HG02840 (cell line): ENCODE measurements at regions not wholly inside any gene's neighbourhood (a gene's known extent, or its start where the extent isn't known, plus 50 kb on each side); places are given as distances from the start of the nearest gene placed in this dataset.

Source experiments
- ATAC-seq: cut with Tn5 transposase; IDR thresholded peaks from one replicate; pipeline ENCODE4 v1.9.1; 2021; ENCODE audit warnings: mild to moderate bottlenecking, moderate library complexity, moderate number of reproducible peaks; ENCODE audit not compliant: unreplicated experiment, low FRiP score

DNA sequence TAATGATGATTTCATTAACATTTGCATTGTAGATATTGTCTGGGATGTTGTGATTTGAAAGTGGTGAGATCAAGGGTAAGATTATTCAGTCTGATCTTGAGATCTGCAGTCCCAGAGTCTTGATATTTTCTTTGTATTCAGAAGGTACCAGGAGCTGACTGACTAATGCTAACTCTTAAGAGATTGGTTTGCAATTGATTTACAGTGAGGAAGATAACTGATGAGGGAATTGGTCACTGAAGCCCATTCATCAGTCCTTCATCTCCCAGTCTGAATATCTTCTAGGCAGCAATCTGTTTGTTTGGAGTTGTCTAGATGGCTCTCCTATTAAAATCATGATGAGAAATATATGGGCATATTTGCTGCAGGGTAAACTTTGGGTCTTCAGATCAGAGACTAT is 473.7 kb downstream of the ARL4A start:
- no peak for ATAC-seq

GRCh38 chr7:13165854-13166253 is 478.4 kb downstream of the ARL4A start:
- no peak for ATAC-seq

- no peak for ATAC-seq
Observed at GRCh38 chr7:13166801-13167200, 479.4 kb downstream of the ARL4A start.

DNA sequence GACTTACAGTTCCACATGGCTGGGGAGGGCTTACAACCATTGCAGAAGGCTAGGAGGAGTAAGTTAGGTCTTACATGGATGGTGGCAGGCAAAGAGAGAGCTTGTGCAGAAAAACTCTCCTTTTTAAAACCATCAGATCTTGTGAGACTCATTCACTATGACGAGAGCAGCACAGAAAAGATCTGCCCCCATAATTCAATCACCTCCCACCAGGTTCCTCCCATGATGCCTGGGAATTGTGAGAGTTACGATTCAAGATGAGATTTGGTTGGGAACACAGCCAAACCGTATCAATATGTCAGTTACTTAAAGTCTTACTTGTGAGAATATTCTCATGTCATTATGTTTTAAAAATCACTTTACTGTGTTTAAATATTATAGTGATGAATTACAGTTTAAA is 481.9 kb downstream of the ARL4A start:
- no peak for ATAC-seq

DNA sequence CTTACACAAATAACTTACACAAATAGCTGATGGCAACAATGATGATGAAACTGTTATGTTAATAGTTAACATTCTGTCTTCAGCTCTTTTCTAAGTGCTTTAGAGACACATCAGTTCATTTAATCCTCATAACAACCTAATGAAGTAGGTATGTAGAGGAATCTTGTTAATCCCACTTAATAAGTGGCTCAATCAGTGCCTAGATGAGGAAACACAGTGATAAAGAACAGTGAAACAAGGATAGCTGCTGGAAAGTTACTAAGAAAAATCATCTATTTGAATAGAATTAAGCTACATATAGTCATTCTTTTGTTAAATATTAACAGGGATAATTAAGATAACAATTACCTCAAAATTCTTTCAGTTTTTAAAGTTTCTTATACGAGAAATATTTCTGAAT is 487.6 kb downstream of the ARL4A start:
- no peak for ATAC-seq

GRCh38 chr7:13179011-13179582 is 491.7 kb downstream of the ARL4A start:
- ATAC-seq: no peak

- no peak for ATAC-seq
Observed at GRCh38 chr7:13179775-13180523, 492.5 kb downstream of the ARL4A start.

DNA sequence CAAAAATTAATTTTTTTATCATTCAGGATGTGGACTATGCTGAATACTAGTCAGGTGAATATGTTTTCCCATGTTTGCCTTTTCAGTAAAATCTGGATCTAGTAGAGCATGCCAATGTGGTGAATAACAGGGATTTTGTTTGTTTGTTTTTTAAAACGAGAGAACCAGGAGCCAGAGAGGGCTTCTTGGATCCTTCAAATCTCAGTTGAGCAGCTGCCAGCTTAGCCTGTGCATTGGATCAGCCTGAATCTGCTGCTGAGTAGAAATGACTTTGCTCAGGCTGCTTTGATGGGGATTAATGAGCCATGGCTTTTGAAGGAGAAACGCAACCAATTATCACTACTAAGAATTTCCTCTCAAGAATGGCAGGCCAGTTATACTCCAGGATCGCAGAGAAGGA is 493.8 kb downstream of the ARL4A start:
- ATAC-seq: no peak

- ATAC-seq: no peak
Observed at GRCh38 chr7:13185139-13185538, 497.7 kb downstream of the ARL4A start.

GRCh38 chr7:13188236-13188805 is 500.9 kb downstream of the ARL4A start:
- ATAC-seq: no peak

GRCh38 chr7:13188922-13189321 is 501.5 kb downstream of the ARL4A start:
- no peak for ATAC-seq

DNA sequence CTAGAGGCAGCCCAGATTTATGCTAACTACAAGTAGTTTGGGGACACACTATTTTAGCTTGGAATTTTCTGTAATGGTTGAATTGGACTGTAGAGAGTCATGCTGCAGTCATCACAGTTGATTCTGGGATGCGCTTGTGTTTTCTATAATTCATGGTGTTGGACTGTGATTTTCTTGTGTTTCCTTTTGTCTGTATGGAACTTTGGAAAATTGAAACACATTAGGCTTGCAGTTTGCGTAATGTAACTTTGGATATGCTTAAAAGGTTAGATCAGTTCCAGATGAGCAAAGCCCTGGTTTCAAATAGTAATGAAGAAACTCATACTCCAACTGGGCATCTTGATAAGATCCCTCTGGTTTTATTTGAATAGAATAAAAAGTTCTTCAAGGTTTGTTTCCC is 502.2 kb downstream of the ARL4A start:
- ATAC-seq: no peak

DNA sequence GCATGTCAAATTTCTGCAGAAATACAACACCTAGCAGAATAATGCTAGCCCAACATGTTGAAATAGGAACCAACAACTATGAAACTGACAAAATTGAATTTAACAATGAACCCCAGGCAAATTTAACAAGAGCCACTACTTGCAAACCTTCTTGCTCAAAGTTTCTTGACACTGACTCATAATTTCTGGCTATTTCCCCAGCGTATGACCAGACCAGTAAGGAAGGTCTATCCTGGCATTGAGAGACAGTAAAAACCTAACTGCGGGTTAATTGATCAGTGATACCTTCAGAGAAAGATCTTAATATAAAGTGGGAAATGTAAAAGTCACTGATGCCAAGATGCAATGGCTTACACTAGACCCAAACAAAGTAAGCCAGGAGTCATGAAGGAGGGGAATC is 510.1 kb downstream of the ARL4A start:
- ATAC-seq: no peak

GRCh38 chr7:13198036-13198435 is 510.6 kb downstream of the ARL4A start:
- ATAC-seq: no peak

GRCh38 chr7:13198727-13199126 is 511.3 kb downstream of the ARL4A start:
- no peak for ATAC-seq

DNA sequence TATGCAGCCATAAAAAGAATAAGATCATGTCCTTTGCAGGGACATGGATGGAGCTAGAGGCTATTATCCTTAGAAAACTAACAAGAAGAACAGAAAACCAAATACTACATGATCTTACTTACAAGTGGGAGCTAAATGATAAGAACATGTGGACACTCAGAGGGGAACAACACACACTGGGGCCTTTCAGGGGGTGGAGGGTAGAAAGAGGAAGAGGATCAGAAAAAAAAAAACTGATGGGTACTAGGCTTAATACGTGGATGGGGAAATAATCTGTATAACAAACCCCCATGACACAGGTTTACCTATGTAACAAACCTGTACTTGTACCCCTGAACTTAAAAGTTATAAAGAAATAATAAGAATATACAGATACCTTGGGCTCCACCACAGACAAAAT is 514.2 kb downstream of the ARL4A start:
- ATAC-seq: no peak

- ATAC-seq: no peak
Observed at GRCh38 chr7:13217768-13218167, 530.3 kb downstream of the ARL4A start.

- ATAC-seq: no peak
Observed at GRCh38 chr7:13225068-13225467, 537.6 kb downstream of the ARL4A start.

DNA sequence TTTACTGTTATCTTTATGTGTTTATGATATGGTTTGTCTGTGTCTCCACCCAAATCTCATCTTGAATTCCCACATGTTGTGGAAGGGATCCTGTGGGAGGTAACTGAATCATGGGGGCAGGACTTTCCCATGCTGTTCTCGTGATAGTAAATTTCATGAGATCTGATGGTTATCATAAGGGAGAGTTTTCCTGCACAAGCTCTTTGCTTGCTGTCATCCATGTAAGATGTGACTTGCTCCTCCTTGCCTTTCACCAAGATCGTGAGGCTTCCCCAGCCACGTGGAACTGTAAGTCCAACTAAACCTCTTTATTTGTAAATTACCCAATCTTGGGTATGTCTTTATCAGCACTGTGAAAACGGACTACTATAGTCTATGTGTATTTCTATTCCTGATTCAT is 539.0 kb downstream of the ARL4A start:
- ATAC-seq: no peak

GRCh38 chr7:13231216-13231615 is 543.8 kb downstream of the ARL4A start:
- ATAC-seq: no peak

DNA sequence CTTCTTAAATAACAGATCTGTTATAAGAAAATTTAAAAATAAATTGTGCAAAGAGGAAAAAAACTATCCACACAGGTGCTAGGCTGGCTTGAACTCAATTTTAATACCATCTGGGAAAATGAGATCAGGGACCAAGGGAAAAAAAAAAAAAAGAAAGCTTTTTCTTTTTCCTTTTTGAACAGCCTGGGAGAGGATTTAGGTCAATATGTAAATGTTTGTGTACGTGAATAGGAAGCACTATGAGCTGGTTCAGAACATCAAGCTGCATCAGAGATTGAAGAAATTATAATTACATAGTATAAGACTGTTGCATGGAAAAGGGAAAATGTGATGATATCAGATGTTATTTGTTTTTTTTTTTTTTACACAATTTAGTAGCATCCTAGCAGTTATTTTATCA is 548.0 kb downstream of the ARL4A start:
- no peak for ATAC-seq

- no peak for ATAC-seq
Observed at GRCh38 chr7:13236026-13236425, 548.6 kb downstream of the ARL4A start.
